Keratinocyte (primary cell): ENCODE measurements at regions not wholly inside any gene's neighbourhood (a gene's known extent, or its start where the extent isn't known, plus 50 kb on each side); places are given as distances from the start of the nearest gene placed in this dataset.

Experiments
- CTCF ChIP-seq, 3 experiments: IDR thresholded peaks in 1 of 3; conservative IDR thresholded peaks in 1 of 3; optimal IDR thresholded peaks in 1 of 3; 2 replicates in 2 of 3; 3 replicates in 1 of 3; pipeline versions ENCODE3 to v1.5.1; 2011; ENCODE audit warnings: low read length in 3 of 3, mild to moderate bottlenecking in 3 of 3, moderate library complexity in 2 of 3, control low read depth in 1 of 3, inconsistent platforms in 1 of 3; ENCODE audit not compliant: insufficient read depth in 2 of 3; ENCODE audit errors: extremely low read depth in 1 of 3
- EZH2 ChIP-seq: IDR thresholded peaks from one replicate; pipeline ENCODE4 v1.6.1; 2012; ENCODE audit warnings: inconsistent platforms, mild to moderate bottlenecking, low read length, moderate library complexity

GRCh38 chr4:38455092-38455862 is 208.7 kb upstream of the KLF3 start:
- no peak for TF ChIP-seq CTCF (optimal IDR thresholded peaks at IDR 0.05 in 1 of 3, IDR thresholded peaks at IDR 0.05 in 1 of 3, conservative IDR thresholded peaks at IDR 0.05 in 1 of 3; ENCODE audit: extremely low read depth in 1 of 3, insufficient read depth in 2 of 3, low read length in 3 of 3)
- TF ChIP-seq EZH2: no peak
